ENCODE measurements at regions not wholly inside any gene's neighbourhood (a gene's known extent, or its start where the extent isn't known, plus 50 kb on each side); places are given as distances from the start of the nearest gene placed in this dataset.

DNA sequence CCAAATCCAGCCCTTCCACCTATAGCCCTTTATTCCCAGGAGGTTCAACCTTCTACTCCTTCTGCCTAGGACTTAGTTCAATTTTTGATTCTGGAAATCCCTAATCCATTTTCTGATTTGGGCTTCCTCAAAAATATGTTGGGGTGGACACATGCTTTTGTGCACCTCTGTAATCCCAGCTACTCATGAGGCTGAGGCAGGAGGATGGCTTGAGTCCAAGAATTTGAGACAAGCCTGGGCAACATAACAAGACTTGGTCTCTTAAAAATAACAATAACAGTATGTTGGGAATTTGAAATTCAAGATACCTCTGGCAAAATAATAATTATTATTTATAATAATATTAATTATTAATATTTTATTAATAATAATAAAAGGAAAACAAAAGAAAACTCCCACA, 188.7 kb upstream of the TLE4 start:
- TF ChIP-seq, protein P1, sequence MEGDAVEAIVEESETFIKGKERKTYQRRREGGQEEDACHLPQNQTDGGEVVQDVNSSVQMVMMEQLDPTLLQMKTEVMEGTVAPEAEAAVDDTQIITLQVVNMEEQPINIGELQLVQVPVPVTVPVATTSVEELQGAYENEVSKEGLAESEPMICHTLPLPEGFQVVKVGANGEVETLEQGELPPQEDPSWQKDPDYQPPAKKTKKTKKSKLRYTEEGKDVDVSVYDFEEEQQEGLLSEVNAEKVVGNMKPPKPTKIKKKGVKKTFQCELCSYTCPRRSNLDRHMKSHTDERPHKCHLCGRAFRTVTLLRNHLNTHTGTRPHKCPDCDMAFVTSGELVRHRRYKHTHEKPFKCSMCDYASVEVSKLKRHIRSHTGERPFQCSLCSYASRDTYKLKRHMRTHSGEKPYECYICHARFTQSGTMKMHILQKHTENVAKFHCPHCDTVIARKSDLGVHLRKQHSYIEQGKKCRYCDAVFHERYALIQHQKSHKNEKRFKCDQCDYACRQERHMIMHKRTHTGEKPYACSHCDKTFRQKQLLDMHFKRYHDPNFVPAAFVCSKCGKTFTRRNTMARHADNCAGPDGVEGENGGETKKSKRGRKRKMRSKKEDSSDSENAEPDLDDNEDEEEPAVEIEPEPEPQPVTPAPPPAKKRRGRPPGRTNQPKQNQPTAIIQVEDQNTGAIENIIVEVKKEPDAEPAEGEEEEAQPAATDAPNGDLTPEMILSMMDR (conservative IDR thresholded peaks at IDR 0.05; ENCODE audit: low read depth, low read length) = no peak
- peak; percentile 6 for DNase-seq (ENCODE audit: low read depth)

GRCh38 chr9:79384091-79384490, 187.7 kb upstream of the TLE4 start:
- TF ChIP-seq, protein P1 (conservative IDR thresholded peaks at IDR 0.05; ENCODE audit: low read depth, low read length) = no peak
- no peak for DNase-seq (ENCODE audit: low read depth)
- no peak overlapping the region for H3K4me3 ChIP-seq (ENCODE audit: low read depth, low read length)

More for the DNA sequence above, 188.7 kb upstream of the TLE4 start:
- no peak overlapping the region for H3K4me3 ChIP-seq (ENCODE audit: low read depth, low read length)

DNA sequence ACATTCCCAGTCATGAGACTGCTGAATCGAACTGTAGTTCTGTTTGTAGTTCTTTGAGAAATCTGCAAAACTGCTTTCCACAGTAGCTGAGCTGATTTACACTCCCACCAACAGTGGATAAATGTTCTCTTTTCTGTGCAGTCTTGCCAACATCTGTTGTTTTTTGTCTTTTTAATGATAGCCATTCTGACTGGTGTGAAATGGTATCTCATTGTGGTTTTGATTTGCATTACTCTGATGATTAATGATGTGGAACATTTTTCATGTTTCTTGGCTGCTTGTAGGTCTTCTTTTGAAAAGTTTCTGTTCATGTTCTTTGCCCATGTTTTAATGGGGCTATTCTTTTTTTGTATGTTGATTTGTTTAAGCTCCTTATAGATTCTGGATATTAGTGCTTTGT, 187.3 kb upstream of the TLE4 start:
- TF ChIP-seq, protein P1 (conservative IDR thresholded peaks at IDR 0.05; ENCODE audit: low read depth, low read length) = no peak
- no peak overlapping the region for H3K4me3 ChIP-seq (ENCODE audit: low read depth, low read length)
- DNase-seq (ENCODE audit: low read depth) = peak; percentile 3

DNA sequence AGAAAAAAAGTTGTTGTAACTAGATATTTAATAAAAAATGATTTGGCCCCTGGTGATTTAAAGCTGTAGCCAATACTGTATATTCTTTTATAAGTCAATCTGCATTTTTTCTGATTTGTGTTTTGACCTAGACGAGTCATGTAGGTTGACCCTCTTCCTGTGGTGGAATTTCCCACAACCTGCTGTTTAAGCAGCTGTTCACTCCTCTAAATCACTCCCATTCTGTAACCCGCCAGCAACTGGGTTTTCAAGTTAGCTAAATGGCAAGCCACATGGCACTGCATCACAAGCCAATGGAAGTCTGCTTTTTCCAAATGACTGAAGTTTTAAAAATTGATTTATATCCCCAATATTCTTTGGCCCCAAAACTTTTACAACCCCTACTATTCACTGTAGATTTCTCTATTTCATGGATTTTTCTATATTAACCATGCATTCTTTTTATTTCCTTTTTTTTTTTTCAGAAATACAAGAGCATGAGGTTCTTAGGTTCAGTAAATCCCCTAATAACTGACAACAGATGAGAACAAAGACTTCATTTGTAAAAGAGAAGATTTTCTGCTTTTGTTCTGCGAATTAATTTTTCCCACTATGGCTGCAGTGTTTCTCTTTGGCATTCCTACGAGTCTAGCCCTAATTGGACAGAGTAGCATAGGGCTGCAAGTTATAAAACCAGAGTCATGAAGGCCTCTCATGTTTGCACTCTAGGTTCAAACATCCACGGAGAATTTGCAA, 184.5 kb upstream of the TLE4 start:
- TF ChIP-seq, protein P1 (conservative IDR thresholded peaks at IDR 0.05; ENCODE audit: low read depth, low read length) = no peak

GRCh38 chr9:79390077-79390698, 181.6 kb upstream of the TLE4 start:
- peak; percentile 26 for DNase-seq (ENCODE audit: low read depth)
- TF ChIP-seq, protein P1 (conservative IDR thresholded peaks at IDR 0.05; ENCODE audit: low read depth, low read length) = no peak
- H3K4me3 ChIP-seq (ENCODE audit: low read depth, low read length) = no peak overlapping the region

More for the DNA sequence above, 184.5 kb upstream of the TLE4 start:
- H3K4me3 ChIP-seq (ENCODE audit: low read depth, low read length) = no peak overlapping the region
- peak; percentile 28 for DNase-seq (ENCODE audit: low read depth)

- no peak for DNase-seq (ENCODE audit: low read depth)
- H3K4me3 ChIP-seq (ENCODE audit: low read depth, low read length) = no peak overlapping the region
- TF ChIP-seq, protein P1 (conservative IDR thresholded peaks at IDR 0.05; ENCODE audit: low read depth, low read length) = no peak
Measured at GRCh38 chr9:79390781-79391770, 180.7 kb upstream of the TLE4 start.
